ENCODE measurements at regions not wholly inside any gene's neighbourhood (a gene's known extent, or its start where the extent isn't known, plus 50 kb on each side); places are given as distances from the start of the nearest gene placed in this dataset.

DNA sequence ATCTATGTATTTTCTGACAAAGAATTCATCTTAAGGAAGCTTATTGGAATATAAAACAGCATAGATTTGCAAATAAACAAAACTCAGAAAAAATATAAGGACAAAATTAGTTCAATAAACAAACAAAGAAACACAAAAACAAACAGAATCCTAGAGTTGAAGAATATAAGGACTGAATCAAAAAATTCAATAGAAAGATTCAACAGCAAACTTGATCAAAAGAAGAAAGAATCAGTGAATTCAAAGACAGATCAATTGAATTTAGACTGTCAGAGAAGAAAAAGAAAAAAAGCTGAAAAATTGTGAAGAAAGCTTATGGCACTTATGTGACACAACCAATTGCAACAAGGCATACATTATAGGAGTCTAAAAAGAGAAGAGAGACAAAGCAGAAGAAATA, 770.0 kb upstream of the RGS18 start:
- Mint-ChIP-seq H3K27me3 (ENCODE audit: low read depth) (no peaks in the 10 kb centered on the region), H3K36me3 (no peaks in the 10 kb centered on the region), H3K27ac (no peak overlapping the region), H3K9me3 (peaks cover 28% of the 10 kb centered on the region), H3K4me3 (no peak overlapping the region), H3K4me1 (no peaks in the 10 kb centered on the region)
- TF ChIP-seq, protein P1, sequence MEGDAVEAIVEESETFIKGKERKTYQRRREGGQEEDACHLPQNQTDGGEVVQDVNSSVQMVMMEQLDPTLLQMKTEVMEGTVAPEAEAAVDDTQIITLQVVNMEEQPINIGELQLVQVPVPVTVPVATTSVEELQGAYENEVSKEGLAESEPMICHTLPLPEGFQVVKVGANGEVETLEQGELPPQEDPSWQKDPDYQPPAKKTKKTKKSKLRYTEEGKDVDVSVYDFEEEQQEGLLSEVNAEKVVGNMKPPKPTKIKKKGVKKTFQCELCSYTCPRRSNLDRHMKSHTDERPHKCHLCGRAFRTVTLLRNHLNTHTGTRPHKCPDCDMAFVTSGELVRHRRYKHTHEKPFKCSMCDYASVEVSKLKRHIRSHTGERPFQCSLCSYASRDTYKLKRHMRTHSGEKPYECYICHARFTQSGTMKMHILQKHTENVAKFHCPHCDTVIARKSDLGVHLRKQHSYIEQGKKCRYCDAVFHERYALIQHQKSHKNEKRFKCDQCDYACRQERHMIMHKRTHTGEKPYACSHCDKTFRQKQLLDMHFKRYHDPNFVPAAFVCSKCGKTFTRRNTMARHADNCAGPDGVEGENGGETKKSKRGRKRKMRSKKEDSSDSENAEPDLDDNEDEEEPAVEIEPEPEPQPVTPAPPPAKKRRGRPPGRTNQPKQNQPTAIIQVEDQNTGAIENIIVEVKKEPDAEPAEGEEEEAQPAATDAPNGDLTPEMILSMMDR (IDR thresholded peaks at IDR 0.05; ENCODE audit: unreplicated experiment) = no peak
- no peak for DNase-seq (ENCODE audit: low spot score in 2 of 2, unreplicated experiment in 2 of 2)

DNA sequence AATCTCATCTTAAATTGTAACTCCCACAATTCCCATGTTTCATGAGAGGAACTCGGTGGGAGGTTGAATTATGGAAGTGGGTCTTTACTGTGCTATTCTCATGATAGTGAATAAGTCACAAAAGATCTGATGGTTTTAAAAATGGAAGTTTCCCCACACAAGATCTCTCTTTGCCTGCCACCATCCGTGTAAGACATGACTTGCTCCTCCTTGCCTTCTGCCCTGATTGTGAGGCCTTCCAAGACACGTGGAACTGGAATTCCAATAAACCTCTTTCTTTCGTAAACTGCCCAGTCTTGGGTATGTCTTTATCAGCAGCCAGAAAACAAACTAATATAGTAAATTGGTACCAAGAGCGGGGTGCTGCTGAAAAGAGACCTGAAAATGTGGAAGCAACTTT, 761.6 kb upstream of the RGS18 start:
- H3K9me3 Mint-ChIP-seq = peaks cover 21% of the 10 kb centered on the region
- H3K27ac Mint-ChIP-seq = no peak overlapping the region
- H3K4me3 Mint-ChIP-seq = no peak overlapping the region
- H3K4me1 Mint-ChIP-seq = no peaks in the 10 kb centered on the region
- peaks cover 2% of the 10 kb centered on the region for H3K36me3 Mint-ChIP-seq
- DNase-seq (ENCODE audit: low spot score in 2 of 2, unreplicated experiment in 2 of 2) = no peak
- H3K27me3 Mint-ChIP-seq (ENCODE audit: low read depth) = no peaks in the 10 kb centered on the region
- TF ChIP-seq, protein P1 (IDR thresholded peaks at IDR 0.05; ENCODE audit: unreplicated experiment) = no peak

GRCh38 chr1:191398551-191398950, 759.7 kb upstream of the RGS18 start:
- no peak for DNase-seq (ENCODE audit: low spot score in 2 of 2, unreplicated experiment in 2 of 2)
- Mint-ChIP-seq H3K9me3 (peaks cover 21% of the 10 kb centered on the region), H3K27ac (no peak overlapping the region), H3K4me1 (no peaks in the 10 kb centered on the region), H3K36me3 (peaks cover 2% of the 10 kb centered on the region), H3K4me3 (no peak overlapping the region), H3K27me3 (ENCODE audit: low read depth) (no peaks in the 10 kb centered on the region)
- TF ChIP-seq, protein P1 (IDR thresholded peaks at IDR 0.05; ENCODE audit: unreplicated experiment) = no peak

DNA sequence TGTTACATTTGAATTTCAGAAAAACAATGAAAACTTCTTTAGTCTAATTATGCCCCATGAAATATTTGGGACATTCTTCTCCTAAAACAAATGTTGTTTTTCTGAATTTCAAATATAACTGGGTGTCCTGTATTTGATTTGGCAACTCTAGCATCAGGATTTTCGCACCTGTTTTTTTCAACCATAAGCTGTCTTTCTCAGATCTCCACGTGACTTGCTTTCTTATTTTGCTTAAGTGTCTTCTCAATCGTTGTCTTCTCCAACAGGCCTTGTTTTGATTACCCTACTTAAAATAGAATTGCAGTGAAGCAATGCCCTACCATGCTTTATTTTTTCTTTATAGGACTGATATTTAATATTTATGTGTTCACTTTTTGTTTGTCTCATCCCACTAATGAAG, 752.8 kb upstream of the RGS18 start:
- Mint-ChIP-seq H3K4me3 (no peak overlapping the region), H3K4me1 (no peaks in the 10 kb centered on the region), H3K36me3 (no peaks in the 10 kb centered on the region), H3K27ac (no peak overlapping the region), H3K27me3 (ENCODE audit: low read depth) (no peaks in the 10 kb centered on the region), H3K9me3 (no peaks in the 10 kb centered on the region)
- DNase-seq (ENCODE audit: low spot score in 2 of 2, unreplicated experiment in 2 of 2) = no peak
- TF ChIP-seq, protein P1 (IDR thresholded peaks at IDR 0.05; ENCODE audit: unreplicated experiment) = no peak

DNA sequence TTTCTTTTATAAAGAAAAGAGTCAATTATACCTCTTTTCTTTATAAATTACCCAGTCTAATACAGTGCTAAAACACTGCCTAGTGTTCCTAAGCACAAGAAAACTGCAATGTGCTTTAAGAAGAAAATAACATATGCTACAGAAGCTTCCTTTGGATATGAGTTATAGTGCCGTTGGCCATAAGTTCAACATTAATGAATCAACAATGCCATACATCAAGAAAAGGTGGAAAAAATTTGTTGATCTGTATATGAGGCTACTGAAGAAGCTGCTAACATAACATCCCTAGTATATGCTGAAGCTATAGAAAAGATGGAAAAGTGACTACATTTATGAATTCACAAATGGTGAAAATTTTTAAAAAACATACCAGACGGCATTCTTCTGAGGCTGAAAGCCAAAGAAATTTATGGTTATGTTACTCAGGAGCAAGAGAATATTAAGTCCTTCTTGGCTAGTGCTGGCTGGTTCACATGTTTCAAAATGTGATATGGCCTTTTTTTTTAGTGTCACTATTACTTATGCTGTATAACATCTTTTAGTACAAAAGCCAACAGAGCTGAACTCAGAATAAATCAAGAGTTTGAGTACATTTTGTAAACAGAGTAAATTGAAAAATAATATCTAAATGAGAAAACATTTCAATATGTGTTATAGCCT, 743.2 kb upstream of the RGS18 start:
- TF ChIP-seq, protein P1 (IDR thresholded peaks at IDR 0.05; ENCODE audit: unreplicated experiment) = no peak
- no peak for DNase-seq (ENCODE audit: low spot score in 2 of 2, unreplicated experiment in 2 of 2)
- Mint-ChIP-seq H3K4me1 (peaks cover 5% of the 10 kb centered on the region), H3K36me3 (no peaks in the 10 kb centered on the region), H3K9me3 (no peaks in the 10 kb centered on the region), H3K27me3 (ENCODE audit: low read depth) (peaks cover 3% of the 10 kb centered on the region), H3K27ac (no peak overlapping the region), H3K4me3 (no peak overlapping the region)

- no peaks in the 10 kb centered on the region for H3K27me3 Mint-ChIP-seq (ENCODE audit: low read depth)
- H3K9me3 Mint-ChIP-seq = no peaks in the 10 kb centered on the region
- no peak overlapping the region for H3K27ac Mint-ChIP-seq
- DNase-seq (ENCODE audit: low spot score in 2 of 2, unreplicated experiment in 2 of 2) = no peak
- H3K36me3 Mint-ChIP-seq = no peaks in the 10 kb centered on the region
- peaks cover 5% of the 10 kb centered on the region for H3K4me1 Mint-ChIP-seq
- H3K4me3 Mint-ChIP-seq = no peak overlapping the region
- TF ChIP-seq, protein P1 (IDR thresholded peaks at IDR 0.05; ENCODE audit: unreplicated experiment) = no peak
Observed at GRCh38 chr1:191419842-191420241, 738.4 kb upstream of the RGS18 start.
